ENCODE measurements at regions not wholly inside any gene's neighbourhood (a gene's known extent, or its start where the extent isn't known, plus 50 kb on each side); places are given as distances from the start of the nearest gene placed in this dataset.

GRCh38 chr2:41441958-41442357, 605.9 kb upstream of the PKDCC start:
- Histone ChIP-seq H3K4me3 (no peak overlapping the region), H3K4me1 (no peaks in the 10 kb centered on the region), H3K27ac (no peak overlapping the region), H3K36me3 (no peaks in the 10 kb centered on the region), H3K27me3 (no peaks in the 10 kb centered on the region), H3K9me3 (peaks cover 0 to 11% (median 0%) of the 10 kb centered on the region in 4 donors)
- intact Hi-C loops (cut with DNase I; ENCODE audit: low total_unique reads) = no loop called here
- no peak for TF ChIP-seq EP300 (IDR thresholded peaks at IDR 0.05)
- TF ChIP-seq CTCF (IDR thresholded peaks at IDR 0.05) = no peak
- TF ChIP-seq POLR2AphosphoS5 (IDR thresholded peaks at IDR 0.05) = no peak
- TF ChIP-seq POLR2A (IDR thresholded peaks at IDR 0.05) = no peak
- no peak for DNase-seq

GRCh38 chr2:41445865-41446264, 602.0 kb upstream of the PKDCC start:
- no peak for TF ChIP-seq POLR2A (IDR thresholded peaks at IDR 0.05)
- TF ChIP-seq CTCF (IDR thresholded peaks at IDR 0.05) = no peak
- TF ChIP-seq EP300 (IDR thresholded peaks at IDR 0.05) = no peak
- TF ChIP-seq POLR2AphosphoS5 (IDR thresholded peaks at IDR 0.05) = no peak
- 72 to 81% (median 74%) methylated on average over 4 of the region's 4 CpGs for WGBS, 5 donors
- Histone ChIP-seq H3K27ac (no peak overlapping the region), H3K36me3 (no peaks in the 10 kb centered on the region), H3K4me1 (no peaks in the 10 kb centered on the region), H3K4me3 (no peak overlapping the region), H3K9me3 (no peaks in the 10 kb centered on the region), H3K27me3 (no peaks in the 10 kb centered on the region)
- intact Hi-C loops (cut with DNase I; ENCODE audit: low total_unique reads) = no loop called here
- DNase-seq = no peak

- TF ChIP-seq POLR2A (IDR thresholded peaks at IDR 0.05) (no peak), EP300 (IDR thresholded peaks at IDR 0.05) (no peak), CTCF (IDR thresholded peaks at IDR 0.05) (no peak), POLR2AphosphoS5 (IDR thresholded peaks at IDR 0.05) (no peak)
- WGBS, 5 donors = 65 to 91% (median 79%) methylated on average over 1 of the region's 1 CpG
- peak in 1 of 2 donors; percentile 39 for DNase-seq
- H3K36me3 ChIP-seq = no peaks in the 10 kb centered on the region
- intact Hi-C loops (cut with DNase I; ENCODE audit: low total_unique reads) = no loop called here
- H3K9me3 ChIP-seq = no peaks in the 10 kb centered on the region
- H3K27me3 ChIP-seq = no peaks in the 10 kb centered on the region
- H3K4me3 ChIP-seq = no peak overlapping the region
- H3K27ac ChIP-seq = no peak overlapping the region
- no peaks in the 10 kb centered on the region for H3K4me1 ChIP-seq
Measured at GRCh38 chr2:41446266-41446665, 601.6 kb upstream of the PKDCC start.

GRCh38 chr2:41448221-41448620, 599.6 kb upstream of the PKDCC start:
- Histone ChIP-seq H3K9me3 (no peaks in the 10 kb centered on the region), H3K4me1 (no peaks in the 10 kb centered on the region), H3K36me3 (no peaks in the 10 kb centered on the region), H3K27me3 (no peaks in the 10 kb centered on the region), H3K27ac (no peak overlapping the region), H3K4me3 (no peak overlapping the region)
- no peak for TF ChIP-seq POLR2A (IDR thresholded peaks at IDR 0.05)
- no peak for TF ChIP-seq EP300 (IDR thresholded peaks at IDR 0.05)
- no peak for TF ChIP-seq CTCF (IDR thresholded peaks at IDR 0.05)
- TF ChIP-seq POLR2AphosphoS5 (IDR thresholded peaks at IDR 0.05) = no peak
- 61 to 88% (median 78%) methylated on average over 1 of the region's 1 CpG for whole genome bisulfite sequencing, 5 donors
- intact Hi-C loops (cut with DNase I; ENCODE audit: low total_unique reads) = no loop called here
- no peak for DNase-seq

All from stomach (tissue), 8 donors.